WERI-Rb-1 (cell line): ENCODE measurements at regions not wholly inside any gene's neighbourhood (a gene's known extent, or its start where the extent isn't known, plus 50 kb on each side); places are given as distances from the start of the nearest gene placed in this dataset.

Experiments used
- DNase-seq: peaks from one replicate; pipeline ENCODE4 v3.0.0-alpha.2; 2020
- H3K27ac ChIP-seq: fragments of 250-450 bp; sonication (Bioruptor Pico); 2 replicates; pipeline ENCODE4 v1.5.1; 2020; ENCODE audit warnings: mild to moderate bottlenecking, moderate library complexity
- H3K27me3 ChIP-seq: fragments of 250-450 bp; sonication (Bioruptor Pico); 2 replicates; pipeline ENCODE4 v1.5.1; 2021; ENCODE audit warnings: mild to moderate bottlenecking, low read depth, moderate library complexity; ENCODE audit not compliant: insufficient read depth, severe bottlenecking
- H3K36me3 ChIP-seq: fragments of 250-450 bp; sonication (Bioruptor Pico); 2 replicates; pipeline ENCODE4 v1.5.1; 2020; ENCODE audit warnings: mild to moderate bottlenecking, moderate library complexity
- H3K4me3 ChIP-seq: 2 replicates; pipeline ENCODE4 v1.5.1; 2011; ENCODE audit warnings: low read depth, mild to moderate bottlenecking, control low read depth, low read length
- H3K9me3 ChIP-seq: fragments of 250-450 bp; sonication (Bioruptor Pico); 2 replicates; pipeline ENCODE4 v1.5.1; 2021; ENCODE audit warnings: mild to moderate bottlenecking, moderate library complexity; ENCODE audit not compliant: severe bottlenecking
- TF ChIP-seq, protein P1 (sequence below): IDR thresholded peaks from 2 replicates; pipeline ENCODE4 v1.5.1; 2011; ENCODE audit warnings: low read depth, mild to moderate bottlenecking, control low read depth, inconsistent platforms, low read length

- Histone ChIP-seq H3K36me3 (no peaks in the 10 kb centered on the region), H3K4me3 (no peak overlapping the region), H3K27me3 (no peaks in the 10 kb centered on the region), H3K27ac (no peak overlapping the region), H3K9me3 (peaks cover 5% of the 10 kb centered on the region)
- DNase-seq: no peak
- TF ChIP-seq, protein P1, sequence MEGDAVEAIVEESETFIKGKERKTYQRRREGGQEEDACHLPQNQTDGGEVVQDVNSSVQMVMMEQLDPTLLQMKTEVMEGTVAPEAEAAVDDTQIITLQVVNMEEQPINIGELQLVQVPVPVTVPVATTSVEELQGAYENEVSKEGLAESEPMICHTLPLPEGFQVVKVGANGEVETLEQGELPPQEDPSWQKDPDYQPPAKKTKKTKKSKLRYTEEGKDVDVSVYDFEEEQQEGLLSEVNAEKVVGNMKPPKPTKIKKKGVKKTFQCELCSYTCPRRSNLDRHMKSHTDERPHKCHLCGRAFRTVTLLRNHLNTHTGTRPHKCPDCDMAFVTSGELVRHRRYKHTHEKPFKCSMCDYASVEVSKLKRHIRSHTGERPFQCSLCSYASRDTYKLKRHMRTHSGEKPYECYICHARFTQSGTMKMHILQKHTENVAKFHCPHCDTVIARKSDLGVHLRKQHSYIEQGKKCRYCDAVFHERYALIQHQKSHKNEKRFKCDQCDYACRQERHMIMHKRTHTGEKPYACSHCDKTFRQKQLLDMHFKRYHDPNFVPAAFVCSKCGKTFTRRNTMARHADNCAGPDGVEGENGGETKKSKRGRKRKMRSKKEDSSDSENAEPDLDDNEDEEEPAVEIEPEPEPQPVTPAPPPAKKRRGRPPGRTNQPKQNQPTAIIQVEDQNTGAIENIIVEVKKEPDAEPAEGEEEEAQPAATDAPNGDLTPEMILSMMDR: no peak
Measured at GRCh38 chr14:66152302-66152701, 333.9 kb upstream of the CCDC196 start.

GRCh38 chr14:66152747-66153146, 333.4 kb upstream of the CCDC196 start:
- Histone ChIP-seq H3K9me3 (peaks cover 5% of the 10 kb centered on the region), H3K4me3 (no peak overlapping the region), H3K36me3 (no peaks in the 10 kb centered on the region), H3K27me3 (no peaks in the 10 kb centered on the region), H3K27ac (no peak overlapping the region)
- DNase-seq: no peak
- TF ChIP-seq, protein P1: no peak

GRCh38 chr14:66163023-66163422, 323.1 kb upstream of the CCDC196 start:
- no peaks in the 10 kb centered on the region for H3K36me3 ChIP-seq
- TF ChIP-seq, protein P1: no peak

GRCh38 chr14:66165337-66165736, 320.8 kb upstream of the CCDC196 start:
- Histone ChIP-seq H3K27me3 (no peaks in the 10 kb centered on the region), H3K27ac (no peak overlapping the region), H3K4me3 (no peak overlapping the region), H3K36me3 (no peaks in the 10 kb centered on the region), H3K9me3 (no peaks in the 10 kb centered on the region)
- TF ChIP-seq, protein P1: no peak
- no peak for DNase-seq

More at GRCh38 chr14:66163023-66163422, 323.1 kb upstream of the CCDC196 start:
- H3K9me3 ChIP-seq: no peaks in the 10 kb centered on the region
- no peak overlapping the region for H3K27ac ChIP-seq
- no peak overlapping the region for H3K4me3 ChIP-seq
- DNase-seq: no peak
- H3K27me3 ChIP-seq: no peaks in the 10 kb centered on the region

DNA sequence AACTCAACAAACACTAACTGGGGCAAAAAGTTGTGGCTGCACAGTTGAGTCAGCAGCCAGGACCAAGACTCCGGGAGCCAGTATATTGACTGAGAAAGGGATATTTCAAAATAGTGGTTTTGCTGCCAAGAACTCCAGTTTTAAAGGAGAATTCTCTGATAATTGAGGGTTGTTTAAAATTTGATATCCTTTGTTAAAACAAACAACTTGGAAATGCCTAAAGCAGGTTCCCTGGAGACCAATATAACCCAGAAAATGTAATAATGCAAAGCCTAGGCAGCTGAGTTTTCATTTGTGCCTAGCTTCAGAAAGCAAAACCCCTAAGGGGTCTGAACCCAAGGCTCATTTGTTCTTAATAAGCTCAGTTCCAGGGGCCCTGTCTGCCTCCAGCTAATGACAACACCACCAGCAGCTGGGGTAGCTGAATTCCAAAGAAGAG, 311.7 kb upstream of the CCDC196 start:
- no peak for DNase-seq
- Histone ChIP-seq H3K36me3 (no peaks in the 10 kb centered on the region), H3K27me3 (no peaks in the 10 kb centered on the region), H3K4me3 (no peak overlapping the region), H3K9me3 (no peaks in the 10 kb centered on the region), H3K27ac (no peak overlapping the region)
- TF ChIP-seq, protein P1: no peak

DNA sequence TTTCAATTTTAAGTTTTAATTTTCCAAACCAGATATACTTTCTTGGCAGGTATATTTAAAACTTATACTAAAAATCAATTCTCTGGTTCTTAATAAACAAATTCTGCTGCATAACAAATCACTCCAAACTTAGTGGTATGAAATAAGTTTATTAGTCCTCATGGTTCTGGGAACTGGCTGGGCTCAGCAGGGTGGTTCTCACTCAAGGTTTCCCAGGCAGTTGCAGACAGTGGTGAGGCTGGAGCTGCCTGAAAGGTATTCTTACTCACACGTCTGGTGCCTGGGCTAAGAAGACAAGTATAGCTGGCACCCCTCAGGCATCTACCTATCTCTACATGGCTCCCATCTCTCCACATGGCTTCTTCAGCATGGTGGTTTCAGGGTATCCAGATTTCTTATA, 308.2 kb upstream of the CCDC196 start:
- Histone ChIP-seq H3K27ac (no peak overlapping the region), H3K4me3 (no peak overlapping the region), H3K27me3 (no peaks in the 10 kb centered on the region), H3K9me3 (no peaks in the 10 kb centered on the region), H3K36me3 (no peaks in the 10 kb centered on the region)
- TF ChIP-seq, protein P1: no peak
- DNase-seq: no peak
